GM23248 (cell line): ENCODE measurements at regions not wholly inside any gene's neighbourhood (a gene's known extent, or its start where the extent isn't known, plus 50 kb on each side); places are given as distances from the start of the nearest gene placed in this dataset.

Source experiments
- EZH2 ChIP-seq: fragments of 200-600 bp; sonication (generic); IDR thresholded peaks from 2 replicates; pipeline ENCODE4 v1.6.1; 2018; ENCODE audit warnings: antibody characterized with exemption, mild to moderate bottlenecking; ENCODE audit not compliant: insufficient read depth, poor library complexity, severe bottlenecking
- EZH2phosphoT487 ChIP-seq: fragments of 200-600 bp; sonication (generic); IDR thresholded peaks from 2 replicates; pipeline ENCODE4 v1.6.1; 2018; ENCODE audit warnings: antibody characterized with exemption, moderate library complexity, mild to moderate bottlenecking, low read depth; ENCODE audit not compliant: insufficient read depth

GRCh38 chr16:8381814-8382213, 208.5 kb downstream of the TMEM114 start:
- TF ChIP-seq EZH2phosphoT487 (no peak), EZH2 (no peak)
